ENCODE measurements at regions not wholly inside any gene's neighbourhood (a gene's known extent, or its start where the extent isn't known, plus 50 kb on each side); places are given as distances from the start of the nearest gene placed in this dataset.

- no peak overlapping the region for H3K27ac Mint-ChIP-seq (ENCODE audit: unreplicated experiment)
- no peaks in the 10 kb centered on the region for H3K4me1 Mint-ChIP-seq (ENCODE audit: low read depth, unreplicated experiment)
- H3K9me3 Mint-ChIP-seq (ENCODE audit: unreplicated experiment) = no peaks in the 10 kb centered on the region
- no peak overlapping the region for H3K4me3 Mint-ChIP-seq (ENCODE audit: unreplicated experiment)
- no peak for TF ChIP-seq CTCF (IDR thresholded peaks at IDR 0.05; ENCODE audit: partially characterized antibody, unreplicated experiment)
- DNase-seq = no peak
- H3K36me3 Mint-ChIP-seq (ENCODE audit: unreplicated experiment) = no peaks in the 10 kb centered on the region
- no peaks in the 10 kb centered on the region for H3K27me3 Mint-ChIP-seq (ENCODE audit: unreplicated experiment)
These were observed 588.1 kb upstream of the MEF2C start for GRCh38 chr5:89471115-89471514.

DNA sequence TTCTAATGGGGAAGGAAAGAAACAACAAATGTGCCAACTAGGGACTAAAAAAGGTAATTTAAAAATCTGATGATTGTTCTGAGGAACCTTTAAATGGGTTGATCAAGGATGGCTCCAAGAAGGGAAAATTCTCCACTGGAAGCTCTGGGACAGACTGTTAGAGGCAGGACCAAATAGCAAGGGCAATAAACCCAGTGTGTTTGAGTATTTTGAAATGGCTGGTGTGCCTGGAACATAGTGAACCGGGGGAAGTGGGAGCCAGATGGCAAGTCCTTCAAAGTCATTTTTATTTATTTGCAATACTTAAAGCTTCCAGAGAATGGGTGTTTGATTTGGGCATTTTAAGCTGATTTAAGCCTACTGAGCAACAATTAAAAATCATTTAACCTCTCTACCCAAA is 587.7 kb upstream of the MEF2C start:
- TF ChIP-seq CTCF (IDR thresholded peaks at IDR 0.05; ENCODE audit: partially characterized antibody, unreplicated experiment) = no peak
- H3K9me3 Mint-ChIP-seq (ENCODE audit: unreplicated experiment) = no peaks in the 10 kb centered on the region
- H3K27ac Mint-ChIP-seq (ENCODE audit: unreplicated experiment) = no peak overlapping the region
- no peak overlapping the region for H3K4me3 Mint-ChIP-seq (ENCODE audit: unreplicated experiment)
- no peak for DNase-seq
- H3K4me1 Mint-ChIP-seq (ENCODE audit: low read depth, unreplicated experiment) = no peaks in the 10 kb centered on the region
- no peaks in the 10 kb centered on the region for H3K36me3 Mint-ChIP-seq (ENCODE audit: unreplicated experiment)
- no peaks in the 10 kb centered on the region for H3K27me3 Mint-ChIP-seq (ENCODE audit: unreplicated experiment)

DNA sequence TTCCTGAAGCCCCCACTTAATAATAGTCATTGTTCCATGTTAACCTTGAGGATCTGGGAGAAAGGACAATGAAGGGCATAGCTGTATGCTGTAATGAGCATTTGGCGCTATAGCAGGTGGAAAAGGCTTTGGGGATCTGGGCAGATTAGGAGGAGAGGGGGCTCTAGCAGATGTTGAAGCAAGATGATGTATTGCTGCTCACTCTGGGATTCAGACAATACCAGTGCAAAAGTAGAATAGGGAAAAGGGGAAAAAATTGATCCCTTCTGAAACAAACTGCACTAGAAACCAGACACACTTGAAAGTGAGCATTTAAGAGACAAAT is 575.3 kb upstream of the MEF2C start:
- Mint-ChIP-seq H3K27me3 (ENCODE audit: unreplicated experiment) (no peaks in the 10 kb centered on the region), H3K4me1 (ENCODE audit: low read depth, unreplicated experiment) (peaks cover 5% of the 10 kb centered on the region), H3K36me3 (ENCODE audit: unreplicated experiment) (no peaks in the 10 kb centered on the region), H3K27ac (ENCODE audit: unreplicated experiment) (no peak overlapping the region), H3K4me3 (ENCODE audit: unreplicated experiment) (no peak overlapping the region), H3K9me3 (ENCODE audit: unreplicated experiment) (no peaks in the 10 kb centered on the region)
- no peak for DNase-seq
- no peak for TF ChIP-seq CTCF (IDR thresholded peaks at IDR 0.05; ENCODE audit: partially characterized antibody, unreplicated experiment)

- no peaks in the 10 kb centered on the region for H3K27me3 Mint-ChIP-seq (ENCODE audit: unreplicated experiment)
These were observed 574.7 kb upstream of the MEF2C start for GRCh38 chr5:89457411-89458331.

More at GRCh38 chr5:89457411-89458331, 574.7 kb upstream of the MEF2C start:
- Mint-ChIP-seq H3K4me1 (ENCODE audit: low read depth, unreplicated experiment) (peaks cover 5% of the 10 kb centered on the region), H3K4me3 (ENCODE audit: unreplicated experiment) (no peak overlapping the region), H3K27ac (ENCODE audit: unreplicated experiment) (no peak overlapping the region), H3K36me3 (ENCODE audit: unreplicated experiment) (no peaks in the 10 kb centered on the region), H3K9me3 (ENCODE audit: unreplicated experiment) (no peaks in the 10 kb centered on the region)
- DNase-seq = no peak
- TF ChIP-seq CTCF (IDR thresholded peaks at IDR 0.05; ENCODE audit: partially characterized antibody, unreplicated experiment) = no peak
